HG03135 (cell line): ENCODE measurements at regions not wholly inside any gene's neighbourhood (a gene's known extent, or its start where the extent isn't known, plus 50 kb on each side); places are given as distances from the start of the nearest gene placed in this dataset.
A peak's percentile ranks its signal among the peaks of the same experiment; 100 is the strongest.
"Not testable (repeated sequence)": the region's sequence is repeated elsewhere in the genome, so short reads cannot be mapped to it uniquely, and the experiment has no call there.

Experiments used
- ATAC-seq: cut with Tn5 transposase; IDR thresholded peaks from one replicate; pipeline ENCODE4 v1.9.1; 2021; ENCODE audit warnings: mild to moderate bottlenecking, moderate library complexity; ENCODE audit not compliant: unreplicated experiment

DNA sequence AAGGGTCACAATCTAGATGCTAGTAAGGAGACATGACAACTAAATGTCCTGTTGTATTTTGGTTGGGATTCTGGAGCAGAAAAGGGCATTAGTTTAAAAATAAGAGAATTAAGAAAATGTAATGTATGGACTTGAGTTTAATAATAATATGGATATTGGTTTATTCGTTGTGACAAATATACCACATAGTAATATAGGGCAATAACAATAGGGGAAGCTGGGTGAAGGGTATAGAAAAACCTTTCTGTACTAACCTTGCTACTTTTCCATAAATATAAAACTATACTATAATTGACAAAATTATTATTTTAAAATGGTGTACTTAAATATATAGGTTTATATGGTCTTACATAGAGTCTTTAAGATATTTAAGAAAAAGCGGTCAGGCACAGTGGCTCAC, 558.9 kb downstream of the PTPRC start:
- ATAC-seq, result no peak

DNA sequence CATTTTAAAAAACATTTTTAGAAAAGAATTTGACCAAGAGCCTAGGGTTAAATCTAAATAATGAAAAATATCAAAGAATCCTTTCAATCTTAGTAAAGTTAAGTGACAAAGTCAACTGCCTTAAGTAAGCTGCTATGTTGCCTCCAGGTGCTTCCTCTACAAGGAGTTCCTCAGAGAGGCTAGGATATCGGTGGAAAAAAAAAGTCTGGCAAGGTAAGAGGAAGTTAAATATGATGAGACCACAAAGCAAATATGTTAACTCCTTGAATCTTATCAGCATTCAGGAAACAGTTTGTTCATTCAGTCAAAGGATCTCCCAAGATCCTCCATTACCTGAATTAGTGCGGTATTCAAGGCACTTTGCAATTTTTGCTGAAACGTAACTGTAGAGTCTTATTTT, 563.5 kb downstream of the PTPRC start:
- ATAC-seq, result no peak

DNA sequence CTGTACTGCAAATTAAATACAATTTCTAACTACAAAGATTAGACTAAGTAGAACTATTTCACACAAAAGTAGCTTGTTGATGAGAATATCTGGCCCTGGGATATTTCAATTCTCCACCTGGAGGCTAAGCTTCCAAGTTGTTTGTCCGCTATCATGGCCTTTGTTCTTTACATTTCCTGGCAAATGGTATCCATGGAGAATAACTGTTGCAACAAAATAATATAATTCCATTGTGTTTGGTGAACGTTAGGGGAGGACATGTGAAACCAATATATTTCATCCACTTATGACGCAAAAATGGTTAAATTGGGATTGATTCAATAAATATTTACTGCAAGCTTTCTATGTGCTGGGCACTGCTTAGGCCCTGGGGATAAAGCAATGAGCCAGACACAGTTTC, 565.4 kb downstream of the PTPRC start:
- no peak for ATAC-seq

DNA sequence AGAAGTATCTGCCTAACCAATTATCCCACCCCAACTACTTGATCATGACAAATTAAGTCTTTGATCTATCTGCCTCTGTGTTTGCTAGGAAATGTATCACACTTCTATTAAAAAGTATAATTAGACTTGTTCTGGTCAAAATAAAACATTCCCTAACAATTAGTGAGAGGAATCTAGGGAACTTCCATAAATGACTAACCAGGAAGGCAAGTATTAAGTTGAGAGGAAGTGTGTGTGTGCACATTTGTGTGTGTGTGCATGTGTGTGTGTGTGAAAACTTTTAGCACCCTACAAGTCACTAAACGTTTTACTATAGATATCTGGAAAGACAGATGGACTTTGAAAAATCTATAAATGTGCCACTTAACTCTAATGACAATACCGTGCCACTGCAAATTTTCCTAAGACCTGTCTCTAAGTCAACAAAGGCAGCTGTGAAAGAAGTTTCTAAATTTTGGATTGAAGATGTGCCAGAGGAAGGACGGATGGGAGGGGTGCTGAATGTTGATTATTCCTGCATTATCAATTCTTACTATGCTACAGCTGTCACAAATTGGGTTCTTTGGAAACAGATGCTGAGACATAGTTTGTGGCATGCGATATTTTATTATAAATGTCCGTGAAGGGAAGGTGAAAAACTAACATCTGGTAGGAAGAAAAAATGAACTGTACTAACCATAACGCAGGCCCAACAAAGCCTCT, 567.1 kb downstream of the PTPRC start:
- ATAC-seq, result no peak

DNA sequence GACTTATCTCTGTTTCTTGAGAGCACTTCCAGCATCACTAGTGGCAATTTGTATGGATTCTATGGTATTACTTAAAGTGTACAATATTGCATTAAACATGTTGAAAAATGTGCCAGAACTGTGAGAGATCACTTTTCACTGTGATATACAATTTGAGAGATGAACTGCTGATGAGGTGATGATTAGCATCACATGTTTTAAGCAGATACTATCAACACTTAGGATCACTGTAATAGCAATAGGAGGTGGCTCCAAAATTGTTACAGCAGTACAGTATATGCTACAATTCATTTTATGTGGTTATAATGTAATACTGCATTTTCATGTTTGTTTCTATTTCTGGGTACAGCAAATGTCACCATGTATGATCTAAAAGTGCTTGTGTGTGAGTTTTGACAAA, 570.0 kb downstream of the PTPRC start:
- no peak for ATAC-seq

DNA sequence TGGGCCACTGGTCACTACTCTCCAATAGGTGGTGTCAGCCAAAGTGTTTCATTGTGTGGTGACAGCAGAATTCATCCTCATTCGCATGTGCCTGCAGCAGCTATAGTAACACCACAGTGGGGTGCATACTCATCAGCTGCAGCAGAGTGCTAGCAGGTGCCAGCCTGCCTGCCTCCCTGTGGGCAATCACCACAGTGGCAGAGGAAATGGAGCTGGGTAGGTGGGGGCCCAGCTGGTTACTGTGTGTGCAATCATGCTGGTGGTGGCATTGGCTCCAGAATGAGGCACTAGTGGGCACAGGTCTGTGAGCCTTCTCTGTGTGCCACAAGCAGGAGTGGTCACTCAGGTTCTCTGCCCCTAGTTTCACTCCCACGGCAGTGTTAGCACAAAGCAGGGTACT, 579.2 kb downstream of the PTPRC start:
- ATAC-seq, result no peak

DNA sequence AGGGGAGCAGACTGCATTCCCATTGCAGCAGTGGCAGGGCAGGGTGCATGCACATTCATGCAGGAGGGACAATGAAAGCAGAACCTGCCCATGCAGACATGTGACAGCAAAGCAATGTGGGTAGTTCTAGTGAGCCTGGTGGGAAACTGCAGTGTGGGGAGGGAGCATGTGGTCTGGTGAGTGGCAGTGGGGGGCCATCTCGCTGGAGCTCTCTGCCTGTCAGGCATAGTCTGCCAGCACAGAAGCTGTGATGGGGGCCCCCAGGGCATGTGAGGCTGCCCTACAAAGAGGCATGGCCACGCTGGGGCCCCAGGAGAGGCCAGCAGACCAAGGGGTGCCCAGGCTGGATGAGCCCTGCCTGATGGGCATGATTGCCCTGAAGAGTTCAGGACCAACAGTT, 579.7 kb downstream of the PTPRC start:
- no peak for ATAC-seq

DNA sequence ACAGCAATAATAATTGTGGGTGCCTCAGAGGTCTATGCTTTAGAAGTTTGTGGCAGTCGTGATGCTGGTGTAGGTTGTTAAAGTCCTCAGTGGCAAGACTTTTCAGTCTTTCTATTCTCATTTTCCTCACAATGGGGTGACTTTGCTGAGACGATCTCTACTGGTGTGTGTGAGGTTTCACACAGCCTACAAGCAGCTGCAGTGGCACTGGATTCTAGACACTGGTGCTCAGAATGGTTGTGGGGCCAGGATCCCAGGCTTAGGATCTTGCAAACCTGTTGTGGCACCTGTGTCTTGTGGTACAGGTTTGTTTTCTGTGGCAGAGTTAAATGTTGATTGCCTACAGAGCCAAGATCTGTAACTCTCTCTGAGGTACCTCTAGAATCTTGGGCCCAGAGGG, 581.2 kb downstream of the PTPRC start:
- ATAC-seq, result no peak

DNA sequence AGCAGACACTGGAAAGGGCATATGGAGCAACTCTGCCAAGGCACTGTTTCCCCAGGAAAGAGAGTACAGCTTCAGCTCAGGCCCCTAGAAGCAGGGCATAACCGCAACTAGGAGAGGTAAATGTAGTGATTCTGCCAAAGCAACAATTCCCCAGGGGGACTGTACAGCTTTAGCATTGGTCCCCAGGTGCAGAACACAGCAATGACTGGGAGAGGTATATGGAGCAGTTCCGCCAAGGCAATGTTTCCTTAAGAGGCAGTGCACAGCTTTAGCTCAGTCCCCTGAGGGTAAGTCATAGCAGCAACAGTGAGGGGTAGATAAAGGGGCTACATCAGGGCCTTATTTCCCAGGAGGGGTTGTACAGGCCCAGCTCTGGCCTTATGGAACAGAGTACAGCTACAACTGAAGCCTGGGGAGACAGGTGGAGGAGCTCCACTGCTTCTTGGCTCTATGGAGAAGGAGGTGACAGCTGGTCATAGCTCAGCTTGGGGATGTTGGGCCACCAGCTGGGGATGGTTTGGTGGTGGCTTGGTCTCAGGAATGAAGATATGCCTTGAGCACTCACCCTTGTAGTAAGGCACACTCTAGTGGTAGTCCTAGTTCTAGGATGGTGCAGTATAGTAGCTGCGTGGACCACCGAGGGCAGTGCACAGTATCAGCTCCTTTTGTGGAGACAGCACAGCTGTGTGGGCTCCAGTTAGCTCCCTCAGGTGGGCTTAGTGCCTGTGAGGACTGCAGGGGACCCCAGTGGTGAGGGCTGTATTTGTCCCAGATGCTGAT, 582.7 kb downstream of the PTPRC start:
- ATAC-seq, result no peak

DNA sequence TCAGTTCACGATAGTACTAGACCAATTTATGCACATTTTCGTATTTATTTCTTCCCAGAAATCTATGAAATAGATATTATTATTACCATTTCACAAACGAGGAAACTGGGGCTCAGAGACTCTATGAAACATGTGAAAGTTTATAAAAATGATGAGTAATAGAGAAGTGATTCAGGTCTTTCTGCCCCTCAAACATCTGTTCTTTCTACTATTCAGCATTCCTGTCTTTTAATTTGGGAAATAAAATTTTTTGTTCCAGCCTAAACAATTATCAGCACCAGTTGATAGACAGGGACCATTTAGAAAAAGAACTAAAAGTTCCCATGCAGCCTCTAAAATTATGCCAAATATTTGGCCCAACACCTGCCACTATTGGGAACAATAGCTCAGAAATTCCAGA, 585.1 kb downstream of the PTPRC start:
- no peak for ATAC-seq

DNA sequence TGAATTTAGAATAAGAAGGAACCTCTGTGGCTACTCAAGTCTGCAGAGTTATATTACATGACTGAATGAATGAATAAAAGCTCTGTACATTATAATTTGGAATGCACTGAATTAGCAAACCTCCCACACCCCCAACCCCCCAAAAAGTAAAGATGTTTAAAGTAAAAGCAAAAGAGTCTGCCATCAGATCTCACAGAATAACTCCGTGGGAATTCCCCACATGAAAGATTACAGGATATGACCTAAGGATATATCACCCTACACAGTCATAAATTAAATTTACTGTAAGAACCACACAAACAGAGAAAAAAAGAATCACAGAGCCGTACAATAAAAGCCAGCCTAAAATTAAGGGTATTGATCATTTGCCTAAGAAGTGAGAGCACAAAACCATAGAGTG, 587.3 kb downstream of the PTPRC start:
- ATAC-seq, result peak; percentile 53

DNA sequence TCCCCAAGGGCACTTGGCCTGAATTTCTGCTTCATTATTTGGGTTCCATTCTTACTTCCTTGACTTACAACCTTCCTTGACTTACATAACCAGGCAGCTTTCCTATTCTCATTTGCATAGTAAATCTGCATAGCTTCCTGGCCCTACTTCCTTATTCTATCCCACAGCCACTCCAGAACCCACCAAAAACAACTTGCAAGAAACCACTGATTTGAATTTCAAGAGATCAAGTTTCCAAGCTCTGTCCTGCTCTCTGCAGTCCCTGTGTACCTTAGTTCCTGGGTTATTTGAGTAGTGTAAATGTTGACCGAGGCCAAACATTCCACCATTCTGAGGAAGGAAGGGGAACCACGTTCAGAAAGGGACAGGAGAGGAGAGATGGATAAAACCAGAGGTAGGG, 603.3 kb downstream of the PTPRC start:
- no peak for ATAC-seq

DNA sequence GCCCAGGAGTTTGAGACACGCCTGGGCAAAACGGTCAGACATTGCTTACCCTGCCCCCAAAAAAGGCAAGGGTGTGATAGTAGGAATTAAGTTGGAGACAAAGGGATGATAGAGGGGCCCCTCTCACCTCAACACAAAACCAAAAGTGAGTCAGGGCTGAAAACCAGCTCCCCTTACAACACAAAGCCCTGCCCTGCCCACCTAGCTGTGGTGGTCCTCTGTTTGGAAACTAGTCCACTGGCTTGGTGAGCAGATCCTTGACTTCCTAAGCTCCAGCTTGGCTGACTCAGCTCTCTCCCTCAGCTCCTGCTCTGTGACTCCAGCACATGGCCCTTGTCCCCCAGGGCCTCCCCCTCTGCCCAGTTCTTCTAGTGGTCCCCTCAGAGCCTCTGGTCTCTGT, 603.8 kb downstream of the PTPRC start:
- no peak for ATAC-seq

DNA sequence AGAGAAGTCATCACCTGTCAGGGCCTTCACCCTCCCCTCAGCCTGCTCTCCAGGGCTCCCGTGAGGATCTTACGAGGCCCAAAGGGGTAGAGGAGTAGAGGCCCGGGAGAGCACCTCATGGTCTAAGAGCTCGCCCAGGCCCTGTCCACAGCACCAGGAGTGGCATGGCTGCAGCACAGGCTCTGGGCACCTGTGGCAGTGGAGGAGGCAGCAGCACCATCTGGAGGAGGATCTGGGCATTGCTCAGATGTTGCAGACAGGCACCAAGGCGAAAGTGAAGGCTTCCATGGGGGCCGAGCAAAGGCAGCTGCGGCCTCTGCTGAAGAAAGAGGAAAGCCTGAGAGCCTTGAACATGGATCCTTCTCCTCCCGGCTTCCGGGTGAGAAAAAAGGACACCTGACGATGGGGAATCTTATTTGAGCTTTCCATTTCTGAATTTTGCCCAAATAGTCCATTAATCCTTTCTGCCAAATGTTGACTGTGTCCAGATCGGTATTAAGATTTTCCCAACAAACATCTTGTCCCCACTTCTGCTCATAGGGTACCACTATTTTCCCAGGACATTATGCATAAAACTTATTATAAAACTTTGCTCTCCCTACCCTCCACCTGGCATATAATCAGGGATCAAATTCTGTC, 604.7 kb downstream of the PTPRC start:
- ATAC-seq, result peak; percentile 99

DNA sequence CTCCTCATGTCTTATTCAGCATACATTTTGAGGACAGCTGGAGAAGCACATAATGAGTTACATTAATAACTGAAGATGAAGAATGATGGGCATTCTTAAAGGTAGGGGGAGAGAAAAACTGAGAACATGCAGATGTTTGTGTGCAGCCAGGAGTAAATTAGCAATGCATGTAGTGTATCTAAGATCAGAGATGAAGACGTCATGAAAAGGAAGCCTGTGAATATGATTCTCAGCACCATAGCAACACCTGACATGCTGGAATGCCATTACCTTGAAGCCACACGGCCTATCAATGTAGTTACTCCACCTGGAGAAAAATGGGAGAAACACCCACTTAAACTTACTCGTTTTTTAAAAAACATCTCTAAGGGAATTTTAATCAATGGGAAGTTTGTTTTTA, 607.1 kb downstream of the PTPRC start:
- ATAC-seq, result no peak

DNA sequence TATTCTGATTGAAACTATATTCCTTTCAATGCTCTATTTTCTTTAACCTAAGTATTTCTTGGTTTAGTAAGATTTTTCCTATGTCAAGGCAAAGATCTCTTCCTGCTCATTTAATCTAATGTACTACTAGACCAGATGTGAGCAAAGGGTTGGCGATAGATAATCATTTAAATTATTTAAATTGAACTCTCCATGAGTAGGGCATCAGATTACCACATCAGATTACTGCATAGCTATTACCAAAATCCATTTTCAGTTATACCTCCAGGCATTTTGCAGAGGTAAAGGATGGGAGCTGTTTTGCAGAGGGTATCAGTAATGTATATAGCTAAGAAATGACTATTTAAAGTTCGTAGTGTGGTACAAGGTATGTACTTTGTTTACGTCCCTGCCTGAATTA, 607.9 kb downstream of the PTPRC start:
- ATAC-seq, result no peak

DNA sequence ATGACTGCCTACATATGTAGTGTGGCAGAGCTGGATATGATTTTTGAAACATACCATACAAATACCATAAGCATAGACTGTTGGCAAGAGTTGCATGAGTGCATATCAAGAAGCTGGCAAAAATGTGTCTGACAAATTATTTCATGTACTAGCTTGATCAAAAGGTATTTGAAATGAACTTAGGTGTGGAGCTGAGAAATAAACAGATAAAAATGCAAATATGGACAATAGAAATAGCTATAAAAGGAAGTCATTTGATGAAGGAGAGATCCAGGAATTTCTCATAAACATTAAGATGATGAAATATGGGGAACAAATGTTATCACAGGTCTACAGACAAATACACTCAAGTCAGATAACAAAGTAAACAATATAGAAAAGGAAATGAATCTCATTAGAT, 609.1 kb downstream of the PTPRC start:
- ATAC-seq, result no peak

DNA sequence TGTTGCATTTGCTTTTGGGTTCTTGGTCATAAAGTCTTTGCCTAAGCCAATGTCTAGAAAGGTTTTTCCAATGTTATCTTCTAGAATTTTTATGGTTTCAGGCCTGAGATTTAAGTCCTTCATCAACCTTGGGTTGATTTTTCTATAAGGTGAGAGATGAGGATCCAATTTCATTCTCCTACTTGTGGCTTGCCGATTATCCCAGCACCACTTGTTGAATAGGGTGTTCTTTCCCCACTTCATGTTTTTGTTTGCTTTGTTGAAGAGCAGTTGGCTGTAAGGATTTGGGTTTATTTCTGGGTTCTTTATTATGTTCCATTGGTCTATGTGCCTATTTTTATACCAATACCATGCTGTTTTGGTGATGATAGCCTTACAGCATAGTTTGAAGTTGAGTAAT, 615.2 kb downstream of the PTPRC start:
- not testable (repeated sequence) for ATAC-seq

DNA sequence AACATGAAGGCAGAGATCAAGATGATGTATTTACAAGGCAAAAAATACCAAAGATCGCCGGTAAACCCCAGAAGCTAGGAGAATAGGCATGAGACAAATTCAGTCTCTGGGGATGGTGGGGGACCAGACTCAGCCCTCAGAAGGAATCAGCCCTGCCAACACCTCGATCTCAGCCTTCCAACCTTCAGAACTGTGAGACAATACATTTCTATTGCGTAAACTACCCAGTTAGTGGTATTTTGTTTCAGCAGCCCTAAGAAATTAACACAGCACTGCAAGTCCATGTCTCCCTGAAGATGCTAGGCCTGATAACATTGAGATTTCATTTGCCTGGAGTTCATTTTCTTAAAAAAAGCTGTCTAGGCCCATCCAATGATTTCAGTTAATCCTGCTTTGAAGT, 622.5 kb downstream of the PTPRC start:
- no peak for ATAC-seq

DNA sequence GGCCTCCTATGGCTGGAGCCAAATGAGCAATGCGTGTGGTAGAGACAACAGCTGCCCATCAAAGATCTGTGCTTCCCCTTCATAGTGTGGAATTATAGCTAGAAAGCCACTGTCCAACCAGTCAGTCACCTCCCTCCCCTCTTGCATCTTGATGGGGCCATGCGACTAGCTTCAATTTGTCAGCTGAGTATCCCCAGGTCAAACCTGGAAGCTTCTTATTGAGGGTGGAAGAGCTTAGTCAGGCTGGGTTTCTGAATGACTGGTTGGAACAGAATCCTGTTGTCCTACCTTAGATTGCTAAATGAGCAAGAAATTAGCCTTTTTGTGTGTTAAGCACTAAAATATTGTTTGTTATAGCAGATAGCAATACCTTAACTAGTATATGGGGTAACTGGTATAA, 625.4 kb downstream of the PTPRC start:
- ATAC-seq, result no peak

DNA sequence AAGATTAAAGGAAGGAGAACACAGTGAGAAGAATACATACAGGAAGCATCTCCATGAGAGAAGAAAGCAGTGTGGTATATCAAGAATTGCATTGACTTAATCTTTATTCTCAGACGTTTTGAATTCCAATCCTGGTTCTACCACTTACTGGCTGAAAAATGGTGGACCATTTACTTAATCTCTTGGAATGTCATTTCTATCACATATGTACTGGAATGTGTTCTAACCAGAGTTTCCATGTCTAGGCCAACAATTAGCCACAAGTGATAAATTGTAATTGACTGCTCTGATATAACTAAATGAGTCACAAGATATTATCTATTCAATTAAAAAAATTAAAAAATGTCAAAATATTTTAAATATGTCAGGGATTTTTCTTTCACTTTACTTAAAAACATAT, 626.1 kb downstream of the PTPRC start:
- ATAC-seq, result no peak

DNA sequence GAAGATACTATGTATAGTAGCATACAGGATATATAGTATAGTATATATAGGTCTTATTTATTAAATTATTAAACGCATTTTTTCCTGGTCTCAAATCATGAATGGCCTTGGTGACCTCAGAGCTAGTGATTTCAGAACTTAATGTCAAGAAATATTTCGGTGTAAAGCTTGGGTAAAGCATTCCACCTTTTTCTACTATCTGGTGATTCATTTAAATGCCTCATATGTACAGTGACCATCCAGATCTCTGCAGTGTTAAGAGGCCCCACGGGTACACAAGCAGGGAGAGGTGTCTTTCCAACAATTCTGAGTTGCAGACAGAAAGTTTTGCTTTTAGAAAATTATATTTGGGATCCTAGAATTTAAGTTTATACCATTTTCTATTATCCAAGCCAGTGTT, 626.5 kb downstream of the PTPRC start:
- ATAC-seq, result no peak
